ENCODE measurements at regions not wholly inside any gene's neighbourhood (a gene's known extent, or its start where the extent isn't known, plus 50 kb on each side); places are given as distances from the start of the nearest gene placed in this dataset.

DNA sequence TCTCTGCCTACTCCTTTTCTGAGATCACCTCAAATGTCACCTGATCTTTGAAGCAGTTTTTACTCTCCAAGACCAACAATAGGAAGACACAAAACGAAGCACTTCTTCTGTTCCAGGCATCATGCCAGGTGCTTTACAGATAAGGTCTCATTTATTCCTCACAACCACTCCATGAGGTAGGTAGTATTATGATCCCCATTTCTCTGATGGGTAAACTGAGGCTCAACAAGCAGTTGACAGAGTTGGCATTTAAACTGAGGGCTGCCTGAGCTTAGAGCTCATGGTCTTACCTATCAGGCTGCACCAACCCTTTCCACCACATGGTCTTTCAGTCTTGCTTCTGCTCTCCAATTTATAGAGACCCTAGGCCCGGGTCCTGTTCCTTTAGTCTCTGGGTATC is 147.2 kb upstream of the JUN start:
- Histone ChIP-seq H3K9me1 (ENCODE audit: control insufficient read depth, extremely low read depth, insufficient read depth, low read length) (no peaks in the 10 kb centered on the region), H3K27ac (ENCODE audit: control insufficient read depth, insufficient read depth, low read length) (peak overlapping the region; percentile 77), H3K9ac (ENCODE audit: control insufficient read depth, extremely low read depth, insufficient read depth, low read length) (no peak overlapping the region), H4K20me1 (ENCODE audit: control insufficient read depth, extremely low read depth, insufficient read depth, low read length) (no peaks in the 10 kb centered on the region), H3K4me1 (ENCODE audit: control insufficient read depth, extremely low read depth, insufficient read depth, low read length) (peaks cover 67% of the 10 kb centered on the region), H3K4me2 (ENCODE audit: control insufficient read depth, extremely low read depth, insufficient read depth, low read depth, low read length) (no peak overlapping the region), H2AFZ (ENCODE audit: control insufficient read depth, low read length) (no peak overlapping the region), H3K36me3 (ENCODE audit: control insufficient read depth in 2 of 2, extremely low read depth in 1 of 2, insufficient read depth in 2 of 2, low read length in 2 of 2) (no peaks in the 10 kb centered on the region), H3K4me3 (ENCODE audit: control insufficient read depth in 2 of 3, extremely low read depth in 1 of 3, insufficient read depth in 2 of 3, low read depth in 1 of 3, low read length in 3 of 3) (no peak overlapping the region), H3K27me3 (ENCODE audit: control insufficient read depth, extremely low read depth, insufficient read depth, low read length) (no peaks in the 10 kb centered on the region), H3K79me2 (ENCODE audit: control insufficient read depth, insufficient read depth, low read length) (no peaks in the 10 kb centered on the region), H3K9me3 (ENCODE audit: control insufficient read depth, low read depth, low read length) (no peaks in the 10 kb centered on the region)
- dilution Hi-C loops (cut with MboI; ENCODE audit: extremely low pct_ligation_motif_present, low sequenced_read_pairs), result no loop called here
- FAIRE-seq (no peak), DNase-seq (ENCODE audit: low read depth, low spot score) (no peak)
- TF ChIP-seq, protein P1, sequence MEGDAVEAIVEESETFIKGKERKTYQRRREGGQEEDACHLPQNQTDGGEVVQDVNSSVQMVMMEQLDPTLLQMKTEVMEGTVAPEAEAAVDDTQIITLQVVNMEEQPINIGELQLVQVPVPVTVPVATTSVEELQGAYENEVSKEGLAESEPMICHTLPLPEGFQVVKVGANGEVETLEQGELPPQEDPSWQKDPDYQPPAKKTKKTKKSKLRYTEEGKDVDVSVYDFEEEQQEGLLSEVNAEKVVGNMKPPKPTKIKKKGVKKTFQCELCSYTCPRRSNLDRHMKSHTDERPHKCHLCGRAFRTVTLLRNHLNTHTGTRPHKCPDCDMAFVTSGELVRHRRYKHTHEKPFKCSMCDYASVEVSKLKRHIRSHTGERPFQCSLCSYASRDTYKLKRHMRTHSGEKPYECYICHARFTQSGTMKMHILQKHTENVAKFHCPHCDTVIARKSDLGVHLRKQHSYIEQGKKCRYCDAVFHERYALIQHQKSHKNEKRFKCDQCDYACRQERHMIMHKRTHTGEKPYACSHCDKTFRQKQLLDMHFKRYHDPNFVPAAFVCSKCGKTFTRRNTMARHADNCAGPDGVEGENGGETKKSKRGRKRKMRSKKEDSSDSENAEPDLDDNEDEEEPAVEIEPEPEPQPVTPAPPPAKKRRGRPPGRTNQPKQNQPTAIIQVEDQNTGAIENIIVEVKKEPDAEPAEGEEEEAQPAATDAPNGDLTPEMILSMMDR (optimal IDR thresholded peaks at IDR 0.05 in 1 of 3, IDR thresholded peaks at IDR 0.05 in 1 of 3, conservative IDR thresholded peaks at IDR 0.05 in 1 of 3; ENCODE audit: extremely low read depth in 1 of 3, insufficient read depth in 2 of 3, low read length in 3 of 3), result no peak
- TF ChIP-seq EZH2 (IDR thresholded peaks at IDR 0.05; ENCODE audit: low read length), result no peak

GRCh38 chr1:58931756-58932155 is 147.9 kb upstream of the JUN start:
- dilution Hi-C loops (cut with MboI; ENCODE audit: extremely low pct_ligation_motif_present, low sequenced_read_pairs), result no loop called here
- Histone ChIP-seq H2AFZ (ENCODE audit: control insufficient read depth, low read length) (no peak overlapping the region), H3K4me3 (ENCODE audit: control insufficient read depth in 2 of 3, extremely low read depth in 1 of 3, insufficient read depth in 2 of 3, low read depth in 1 of 3, low read length in 3 of 3) (no peak overlapping the region), H3K4me1 (ENCODE audit: control insufficient read depth, extremely low read depth, insufficient read depth, low read length) (peaks cover 67% of the 10 kb centered on the region), H3K79me2 (ENCODE audit: control insufficient read depth, insufficient read depth, low read length) (no peaks in the 10 kb centered on the region), H3K9ac (ENCODE audit: control insufficient read depth, extremely low read depth, insufficient read depth, low read length) (peak overlapping the region; percentile 43), H4K20me1 (ENCODE audit: control insufficient read depth, extremely low read depth, insufficient read depth, low read length) (no peaks in the 10 kb centered on the region), H3K27me3 (ENCODE audit: control insufficient read depth, extremely low read depth, insufficient read depth, low read length) (no peaks in the 10 kb centered on the region), H3K9me3 (ENCODE audit: control insufficient read depth, low read depth, low read length) (no peaks in the 10 kb centered on the region), H3K36me3 (ENCODE audit: control insufficient read depth in 2 of 2, extremely low read depth in 1 of 2, insufficient read depth in 2 of 2, low read length in 2 of 2) (no peaks in the 10 kb centered on the region), H3K27ac (ENCODE audit: control insufficient read depth, insufficient read depth, low read length) (peak overlapping the region; percentile 77), H3K9me1 (ENCODE audit: control insufficient read depth, extremely low read depth, insufficient read depth, low read length) (no peaks in the 10 kb centered on the region), H3K4me2 (ENCODE audit: control insufficient read depth, extremely low read depth, insufficient read depth, low read depth, low read length) (peak overlapping the region; percentile 48)
- no peak for TF ChIP-seq EZH2 (IDR thresholded peaks at IDR 0.05; ENCODE audit: low read length)
- TF ChIP-seq, protein P1 (optimal IDR thresholded peaks at IDR 0.05 in 1 of 3, IDR thresholded peaks at IDR 0.05 in 1 of 3, conservative IDR thresholded peaks at IDR 0.05 in 1 of 3; ENCODE audit: extremely low read depth in 1 of 3, insufficient read depth in 2 of 3, low read length in 3 of 3), result no peak
- DNase-seq (ENCODE audit: low read depth, low spot score) (no peak), FAIRE-seq (peak; percentile 79)
